Stomach (tissue), 8 donors: ENCODE measurements at regions not wholly inside any gene's neighbourhood (a gene's known extent, or its start where the extent isn't known, plus 50 kb on each side); places are given as distances from the start of the nearest gene placed in this dataset.

Source experiments
- DNase-seq, 2 donors: peaks; one replicate each; pipeline versions ENCODE4 v3.0.0 to v3.0.0-alpha.2; 2013 to 2019
- H3K27ac ChIP-seq, 5 donors: fragments of 200-600 bp in 4 of 5; sonication (generic) in 4 of 5; one replicate each; pipeline ENCODE4 v1.5.1; 2013 to 2019; ENCODE audit warnings: mild to moderate bottlenecking in 1 of 5, moderate library complexity in 1 of 5
- H3K27me3 ChIP-seq, 3 donors: fragments of 200-600 bp; sonication (generic); one replicate each; pipeline ENCODE4 v1.5.1; 2017 to 2019; ENCODE audit warnings: mixed run types in 1 of 3
- H3K36me3 ChIP-seq, 4 donors: fragments of 200-600 bp; sonication (generic); 1 replicate in 3 of 4; 2 replicates in 1 of 4; pipeline ENCODE4 v1.5.1; 2016 to 2019
- H3K4me1 ChIP-seq, 4 donors: fragments of 200-600 bp; sonication (generic); one replicate each; pipeline ENCODE4 v1.5.1; 2016 to 2019
- H3K4me3 ChIP-seq, 4 donors: fragments of 200-600 bp; sonication (generic) in 3 of 4; one replicate each; pipeline ENCODE4 v1.5.1; 2016 to 2019; ENCODE audit warnings: mild to moderate bottlenecking in 1 of 4
- H3K9me3 ChIP-seq, 4 donors: fragments of 200-600 bp; sonication (generic); one replicate each; pipeline ENCODE4 v1.5.1; 2016 to 2019
- EP300 ChIP-seq: sonication (generic); formaldehyde crosslinking; IDR thresholded peaks from one replicate; pipeline ENCODE4 v1.6.1; 2017; ENCODE audit warnings: antibody characterized with exemption
- POLR2A ChIP-seq, 4 donors: fragments of 450-650 bp; IDR thresholded peaks; one replicate each; pipeline ENCODE4 v1.6.1; 2016; ENCODE audit warnings: antibody characterized with exemption in 4 of 4, control low read depth in 2 of 4, mild to moderate bottlenecking in 1 of 4, moderate library complexity in 1 of 4
- POLR2AphosphoS5 ChIP-seq, 3 donors: sonication (generic); formaldehyde crosslinking; IDR thresholded peaks; one replicate each; pipeline ENCODE4 v1.6.1; 2016; ENCODE audit warnings: antibody characterized with exemption in 3 of 3
- WGBS, 5 donors: extraction: QIAGEN DNeasy Blood & Tissue Kit in 3 of 5; methylation state at CpG; one replicate each; pipeline versions ENCODE4 v1.1.5 to v1.1.7; 2013 to 2018; 5-methylcytosine and 5-hydroxymethylcytosine counted together
- intact Hi-C: fragments of 100-400 bp; cut with DNase I; formaldehyde crosslinking; loops from one replicate; pipeline ENCODE4 v1.15.1; 2023; ENCODE audit warnings: low total_unique reads
- TF ChIP-seq, protein P1 (sequence below), 7 experiments: fragments of 450-650 bp in 4 of 7; fragments of 200-600 bp in 3 of 7; sonication (generic) in 3 of 7; IDR thresholded peaks; one replicate each; pipeline ENCODE4 v1.5.1; 2016 to 2019; ENCODE audit warnings: antibody characterized with exemption in 7 of 7, control low read depth in 2 of 7, mild to moderate bottlenecking in 1 of 7
- donor health status: healthy with polysubstance abuse.
- donor health status: Bipolar disorder and iron deficiency.
- donor health status: healthy.

DNA sequence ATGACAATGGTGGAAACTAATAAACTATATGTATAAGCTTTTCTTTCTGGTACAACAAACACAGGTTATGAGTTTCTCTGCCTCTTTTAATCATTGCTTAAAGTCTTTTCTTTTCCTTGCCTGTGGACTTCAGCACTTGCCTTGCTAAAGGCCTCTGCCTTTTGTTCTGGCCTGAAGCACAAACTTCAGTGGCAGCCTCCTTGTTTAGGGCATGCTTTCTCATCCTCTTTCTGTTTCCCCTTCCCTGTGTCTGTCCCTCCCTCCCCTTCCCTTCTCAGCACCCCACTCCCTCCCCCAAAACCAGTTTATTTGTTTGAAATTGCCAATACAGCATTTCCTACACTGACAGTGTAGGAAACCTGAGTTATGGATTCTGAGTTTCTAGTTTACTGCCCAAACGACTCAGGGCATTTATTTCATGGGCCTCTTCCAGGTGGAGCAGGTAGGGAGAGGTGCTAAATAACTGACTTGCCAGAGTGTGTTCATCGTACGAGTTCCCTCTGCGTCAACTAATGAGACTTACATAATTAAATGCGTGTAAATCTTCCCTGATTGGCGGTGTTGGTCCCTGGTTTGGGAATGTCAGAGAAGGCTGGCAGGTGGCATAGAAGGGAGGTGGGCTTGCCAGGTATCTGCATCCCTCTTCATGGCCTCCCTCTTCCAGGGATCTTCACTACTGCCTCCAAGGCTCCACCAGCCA lies 311.0 kb downstream of the FBXW7 start:
- no peak overlapping the region for H3K4me3 ChIP-seq
- TF ChIP-seq, protein P1, sequence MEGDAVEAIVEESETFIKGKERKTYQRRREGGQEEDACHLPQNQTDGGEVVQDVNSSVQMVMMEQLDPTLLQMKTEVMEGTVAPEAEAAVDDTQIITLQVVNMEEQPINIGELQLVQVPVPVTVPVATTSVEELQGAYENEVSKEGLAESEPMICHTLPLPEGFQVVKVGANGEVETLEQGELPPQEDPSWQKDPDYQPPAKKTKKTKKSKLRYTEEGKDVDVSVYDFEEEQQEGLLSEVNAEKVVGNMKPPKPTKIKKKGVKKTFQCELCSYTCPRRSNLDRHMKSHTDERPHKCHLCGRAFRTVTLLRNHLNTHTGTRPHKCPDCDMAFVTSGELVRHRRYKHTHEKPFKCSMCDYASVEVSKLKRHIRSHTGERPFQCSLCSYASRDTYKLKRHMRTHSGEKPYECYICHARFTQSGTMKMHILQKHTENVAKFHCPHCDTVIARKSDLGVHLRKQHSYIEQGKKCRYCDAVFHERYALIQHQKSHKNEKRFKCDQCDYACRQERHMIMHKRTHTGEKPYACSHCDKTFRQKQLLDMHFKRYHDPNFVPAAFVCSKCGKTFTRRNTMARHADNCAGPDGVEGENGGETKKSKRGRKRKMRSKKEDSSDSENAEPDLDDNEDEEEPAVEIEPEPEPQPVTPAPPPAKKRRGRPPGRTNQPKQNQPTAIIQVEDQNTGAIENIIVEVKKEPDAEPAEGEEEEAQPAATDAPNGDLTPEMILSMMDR (IDR thresholded peaks at IDR 0.05) = no peak
- no peak for TF ChIP-seq POLR2AphosphoS5 (IDR thresholded peaks at IDR 0.05)
- TF ChIP-seq POLR2A (IDR thresholded peaks at IDR 0.05) = no peak
- no peak for TF ChIP-seq EP300
- H3K9me3 ChIP-seq = no peaks in the 10 kb centered on the region
- intact Hi-C loops = no loop called here
- H3K27ac ChIP-seq = no peak overlapping the region
- WGBS, 5 donors = 85 to 94% (median 92%) methylated on average over 6 of the region's 6 CpGs
- H3K27me3 ChIP-seq = no peaks in the 10 kb centered on the region
- DNase-seq = no peak
- H3K4me1 ChIP-seq = no peaks in the 10 kb centered on the region
- no peaks in the 10 kb centered on the region for H3K36me3 ChIP-seq

DNA sequence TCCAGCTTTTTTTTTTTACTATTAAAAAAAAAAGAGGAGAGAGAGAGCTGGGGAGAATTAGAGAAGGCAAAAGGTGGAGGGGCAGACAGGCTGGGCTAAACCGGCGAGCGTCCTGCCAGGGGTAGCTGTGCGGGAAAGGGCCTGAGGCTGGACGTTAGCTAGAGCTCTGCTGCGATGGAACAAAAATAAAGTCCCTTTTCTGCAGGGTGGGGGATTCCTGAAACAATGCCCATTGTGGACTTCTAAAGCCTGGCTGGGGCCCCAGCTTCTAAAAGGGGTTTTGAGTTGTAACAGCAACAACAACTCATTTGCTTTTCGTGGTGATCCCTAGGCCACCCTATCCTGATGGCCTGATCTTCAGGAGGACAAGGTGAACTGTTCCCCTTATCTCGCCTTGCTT lies 311.7 kb downstream of the FBXW7 start:
- 88 to 93% (median 90%) methylated on average over 8 of the region's 8 CpGs for WGBS, 5 donors

DNA sequence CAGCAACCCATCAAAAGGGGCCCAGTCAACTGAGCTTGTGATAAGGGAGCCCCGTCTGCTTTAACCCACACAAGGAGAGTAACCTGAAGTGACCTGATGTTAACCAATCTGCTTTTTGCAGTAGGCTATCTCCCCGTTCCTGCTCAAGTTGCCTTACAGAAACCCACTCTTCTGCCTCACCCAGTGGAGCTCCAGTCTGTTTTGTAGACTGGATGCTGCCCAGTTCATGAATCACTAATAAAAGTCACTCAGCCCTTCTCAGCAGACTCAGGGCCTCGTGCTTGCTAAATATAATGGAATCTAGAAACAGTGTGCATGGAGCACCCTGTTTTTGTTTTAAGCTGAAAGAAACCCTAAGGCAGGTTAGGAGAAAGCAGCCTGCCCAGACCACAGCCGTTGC lies 312.3 kb downstream of the FBXW7 start:
- H3K4me3 ChIP-seq = no peak overlapping the region
- H3K27me3 ChIP-seq = no peaks in the 10 kb centered on the region
- intact Hi-C loops = no loop called here
- WGBS, 5 donors = 86 to 92% (median 91%) methylated on average over 4 of the region's 4 CpGs
- no peak overlapping the region for H3K27ac ChIP-seq
- no peaks in the 10 kb centered on the region for H3K36me3 ChIP-seq
- H3K4me1 ChIP-seq = no peaks in the 10 kb centered on the region
- no peak for TF ChIP-seq POLR2A (IDR thresholded peaks at IDR 0.05)
- TF ChIP-seq, protein P1 (IDR thresholded peaks at IDR 0.05) = no peak
- TF ChIP-seq POLR2AphosphoS5 (IDR thresholded peaks at IDR 0.05) = no peak
- no peak for DNase-seq
- H3K9me3 ChIP-seq = no peaks in the 10 kb centered on the region

More for the DNA sequence above, 311.7 kb downstream of the FBXW7 start:
- H3K9me3 ChIP-seq = no peaks in the 10 kb centered on the region
- H3K27me3 ChIP-seq = no peaks in the 10 kb centered on the region
- intact Hi-C loops = no loop called here
- no peaks in the 10 kb centered on the region for H3K4me1 ChIP-seq
- no peak for DNase-seq
- H3K27ac ChIP-seq = no peak overlapping the region
- no peak overlapping the region for H3K4me3 ChIP-seq
- TF ChIP-seq EP300 (no peak), POLR2AphosphoS5 (IDR thresholded peaks at IDR 0.05) (no peak), POLR2A (IDR thresholded peaks at IDR 0.05) (no peak)
- TF ChIP-seq, protein P1 (IDR thresholded peaks at IDR 0.05) = no peak
- no peaks in the 10 kb centered on the region for H3K36me3 ChIP-seq

DNA sequence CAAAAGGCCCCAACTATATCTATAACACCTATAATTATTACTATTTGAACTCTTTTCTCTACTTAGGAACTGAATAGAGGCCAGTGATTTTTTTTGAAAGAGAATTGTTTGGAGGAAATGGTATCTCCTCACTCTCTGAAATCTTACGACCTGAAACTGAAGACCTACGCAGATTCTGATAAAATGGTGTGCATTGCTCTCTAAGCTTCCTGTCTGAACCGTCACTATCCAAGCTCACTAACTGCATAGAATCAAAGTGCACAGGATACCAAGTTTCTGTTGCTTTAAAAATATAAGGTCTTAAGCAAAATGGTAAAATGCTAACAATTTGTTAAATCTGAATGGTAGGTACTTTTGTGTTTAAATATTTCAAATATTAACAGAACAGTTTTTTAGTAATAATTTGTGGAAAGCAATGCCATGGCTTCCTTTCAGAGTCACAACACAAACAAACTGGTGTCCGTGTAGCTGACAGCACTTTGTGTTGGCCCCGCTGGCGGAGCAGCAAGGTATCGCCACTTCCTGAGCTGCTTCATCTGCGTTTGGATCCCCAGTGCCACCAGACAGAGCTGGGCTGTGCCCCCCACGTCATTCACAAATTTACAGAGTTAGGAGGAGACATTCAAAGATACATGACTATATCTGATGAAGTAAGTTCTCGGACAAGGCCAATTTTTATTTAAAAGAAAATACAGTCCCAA lies 313.9 kb downstream of the FBXW7 start:
- Histone ChIP-seq H3K27me3 (no peaks in the 10 kb centered on the region), H3K4me3 (no peak overlapping the region), H3K4me1 (no peaks in the 10 kb centered on the region), H3K27ac (no peak overlapping the region), H3K36me3 (no peaks in the 10 kb centered on the region), H3K9me3 (no peaks in the 10 kb centered on the region)
- intact Hi-C loops = no loop called here
- no peak for TF ChIP-seq EP300
- TF ChIP-seq, protein P1 (IDR thresholded peaks at IDR 0.05) = no peak
- TF ChIP-seq POLR2AphosphoS5 (IDR thresholded peaks at IDR 0.05) = no peak
- no peak for TF ChIP-seq POLR2A (IDR thresholded peaks at IDR 0.05)
- 87 to 93% (median 90%) methylated on average over 10 of the region's 10 CpGs for WGBS, 5 donors
- no peak for DNase-seq
